GM12878 (cell line): ENCODE measurements at regions not wholly inside any gene's neighbourhood (a gene's known extent, or its start where the extent isn't known, plus 50 kb on each side); places are given as distances from the start of the nearest gene placed in this dataset.

Experiments
- ATAC-seq: fragments of 200-7000 bp; cut with Tn5 transposase; 3 replicates; pipeline ENCODE4 v1.9.1; 2020; ENCODE audit warnings: mild to moderate bottlenecking, moderate library complexity
- BruUV-seq: library from RNA; stranded (reverse); fragments of 400-500 nt; replicated peaks from 2 replicates; lab custom pipeline; 2021; lab: Mats Ljungman, UMichigan
- CTCF ChIA-PET: fragments of 300-600 bp; sonication (Branson Sonifier 250); formaldehyde crosslinking; extraction: SDS; loops from one replicate; lab custom pipeline; 2021; ENCODE audit warnings: inconsistent platforms; lab: Yijun Ruan, JAX
- POLR2A ChIA-PET: fragments of 350-600 bp; formaldehyde crosslinking; extraction: SDS; loops from one replicate; lab custom pipeline; 2021; ENCODE audit warnings: inconsistent platforms; lab: Charles Lee
- RAD21 ChIA-PET: fragments of 300-600 bp; sonication (Branson Sonifier 250); formaldehyde crosslinking; loops from one replicate; lab custom pipeline; 2023; ENCODE audit warnings: antibody characterized with exemption; ENCODE audit not compliant: unreplicated experiment; lab: Charles Lee
- SMC1A ChIA-PET: fragments of 300-600 bp; sonication (Branson Sonifier 250); formaldehyde crosslinking; loops from one replicate; lab custom pipeline; 2023; ENCODE audit not compliant: unreplicated experiment, uncharacterized antibody; lab: Charles Lee
- DNase-seq: peaks from one replicate; pipeline ENCODE4 v3.0.0-alpha.2; 2011; ENCODE audit warnings: low read depth, low spot score
- FAIRE-seq: peaks from 3 replicates; lab custom pipeline; 2011; peaks lifted over from hg19 to GRCh38; lab: Jason Lieb, UNC
- H2AFZ ChIP-seq: 2 replicates; pipeline ENCODE4 v1.6.0; 2011; ENCODE audit warnings: low read depth, low read length, control low read depth; ENCODE audit not compliant: control insufficient read depth
- H3K27ac ChIP-seq: 2 replicates; pipeline ENCODE4 v1.5.1; 2011; ENCODE audit warnings: control low read depth; ENCODE audit not compliant: control insufficient read depth, insufficient read depth
- H3K27me3 ChIP-seq, 2 experiments: replicated peaks in 1 of 2; 2 replicates each; pipeline versions ENCODE4 v1.6.0 to v1.6.1; 2011; ENCODE audit warnings: low read length in 1 of 2; ENCODE audit not compliant: control insufficient read depth in 2 of 2, insufficient read depth in 2 of 2
- H3K36me3 ChIP-seq, 2 experiments: 2 replicates each; pipeline ENCODE4 v1.5.1; 2011; ENCODE audit warnings: low read length in 1 of 2; ENCODE audit not compliant: control insufficient read depth in 2 of 2, insufficient read depth in 2 of 2
- H3K4me1 ChIP-seq: 2 replicates; pipeline ENCODE4 v1.6.1; 2011; ENCODE audit warnings: mild to moderate bottlenecking, low read length, moderate library complexity, mixed read lengths; ENCODE audit not compliant: control insufficient read depth, insufficient read depth
- H3K4me2 ChIP-seq: 2 replicates; pipeline ENCODE4 v1.6.0; 2011; ENCODE audit warnings: control low read depth; ENCODE audit not compliant: control insufficient read depth, insufficient read depth
- H3K4me3 ChIP-seq: fragments of 200-600 bp; sonication (generic); 2 replicates; pipeline ENCODE4 v1.5.1; 2016
- H3K79me2 ChIP-seq: 2 replicates; pipeline ENCODE4 v1.6.0; 2011; ENCODE audit warnings: low read length; ENCODE audit not compliant: control insufficient read depth, insufficient read depth
- H3K9ac ChIP-seq: 2 replicates; pipeline ENCODE4 v1.8.0; 2011; ENCODE audit warnings: low read length, control low read depth, mixed read lengths; ENCODE audit not compliant: control insufficient read depth, insufficient read depth
- H3K9me3 ChIP-seq: replicated peaks from 3 replicates; pipeline ENCODE4 v1.5.1; 2011; ENCODE audit warnings: mild to moderate bottlenecking, low read length; ENCODE audit not compliant: control insufficient read depth, insufficient read depth
- H4K20me1 ChIP-seq: 2 replicates; pipeline ENCODE4 v1.6.0; 2011; ENCODE audit not compliant: control insufficient read depth, insufficient read depth
- BHLHE40 ChIP-seq, 2 experiments: fragments of 450-650 bp in 1 of 2; IDR thresholded peaks; 2 replicates each; pipeline ENCODE4 v1.6.1; 2011 to 2017; ENCODE audit warnings: low read depth in 2 of 2, borderline replicate concordance in 1 of 2, improper control_type of control experiment in 1 of 2, low read length in 1 of 2, mild to moderate bottlenecking in 1 of 2
- CBX3 ChIP-seq: fragments of 200-600 bp; sonication (generic); IDR thresholded peaks from 2 replicates; pipeline ENCODE4 v1.6.1; 2016; ENCODE audit warnings: low read depth, borderline replicate concordance
- CBX5 ChIP-seq: sonication (generic); IDR thresholded peaks from 2 replicates; pipeline ENCODE4 v1.6.1; 2016; ENCODE audit warnings: low read depth, moderate library complexity, mild to moderate bottlenecking, inconsistent platforms
- CEBPB ChIP-seq, 2 experiments: fragments of 150-350 bp in 1 of 2; IDR thresholded peaks; 2 replicates each; pipeline ENCODE4 v1.6.1; 2012 to 2014; ENCODE audit warnings: low read depth in 2 of 2, low read length in 2 of 2, borderline replicate concordance in 1 of 2, inconsistent platforms in 1 of 2
- CHD4 ChIP-seq: fragments of 200-600 bp; sonication (generic); IDR thresholded peaks from 2 replicates; pipeline ENCODE4 v1.6.1; 2016; ENCODE audit warnings: mild to moderate bottlenecking
- EP300 ChIP-seq, 2 experiments: fragments of 150-350 bp in 1 of 2; IDR thresholded peaks; 2 replicates each; pipeline ENCODE4 v1.6.1; 2011 to 2012; ENCODE audit warnings: low read depth in 2 of 2, low read length in 2 of 2, borderline replicate concordance in 1 of 2, improper control_type of control experiment in 1 of 2, inconsistent platforms in 1 of 2; ENCODE audit not compliant: control insufficient read depth in 1 of 2
- MAX ChIP-seq: IDR thresholded peaks from 2 replicates; pipeline ENCODE4 v1.6.1; 2012; ENCODE audit warnings: low read depth, low read length, improper control_type of control experiment
- NR2C2 ChIP-seq: IDR thresholded peaks from 2 replicates; pipeline ENCODE4 v1.6.1; 2011; ENCODE audit warnings: borderline replicate concordance, low read depth; ENCODE audit not compliant: control insufficient read depth, insufficient read length
- PAX5 ChIP-seq: IDR thresholded peaks from 2 replicates; pipeline ENCODE4 v1.6.1; 2011; ENCODE audit warnings: low read depth, low read length, borderline replicate concordance
- PKNOX1 ChIP-seq: fragments of 450-650 bp; IDR thresholded peaks from 2 replicates; pipeline ENCODE4 v1.6.1; 2016; ENCODE audit warnings: mild to moderate bottlenecking
- RB1 ChIP-seq: fragments of 450-650 bp; formaldehyde crosslinking; IDR thresholded peaks from 2 replicates; pipeline ENCODE4 v1.6.1; 2017; ENCODE audit warnings: mild to moderate bottlenecking, borderline replicate concordance
- SIN3A ChIP-seq: IDR thresholded peaks from 2 replicates; pipeline ENCODE4 v1.6.1; 2012; ENCODE audit warnings: low read depth, low read length, improper control_type of control experiment
- SKIL ChIP-seq: fragments of 450-650 bp; IDR thresholded peaks from 2 replicates; pipeline ENCODE4 v1.6.1; 2017; ENCODE audit warnings: mild to moderate bottlenecking, low read depth, inconsistent platforms; ENCODE audit not compliant: poor library complexity, severe bottlenecking
- STAT3 ChIP-seq: IDR thresholded peaks from 2 replicates; pipeline ENCODE4 v1.6.1; 2011; ENCODE audit warnings: low read depth, low read length, improper control_type of control experiment
- WGBS: methylation state at CpG from one replicate; pipeline ENCODE4 v1.1.6; 2016; ENCODE audit warnings: low lambda C conversion rate; ENCODE audit not compliant: insufficient replicate concordance, insufficient coverage; ENCODE audit errors: missing lambda C conversion rate; 5-methylcytosine and 5-hydroxymethylcytosine counted together
- in situ Hi-C: fragments of 300-500 bp; cut with MboI; formaldehyde crosslinking; loops from 9 replicates; pipeline ENCODE4 v1.14.3; 2018; ENCODE audit warnings: mixed read lengths
- intact Hi-C: fragments of 100-400 bp; cut with micrococcal nuclease; formaldehyde crosslinking; loops from one replicate; pipeline ENCODE4 v1.14.2; 2022; ENCODE audit not compliant: unreplicated experiment

GRCh38 chr9:103410059-103410458 is 414.9 kb downstream of the CYLC2 start:
- POLR2A ChIA-PET: no interaction called here
- ATAC-seq (no peak), DNase-seq (no peak), FAIRE-seq (no peak)
- Histone ChIP-seq H4K20me1 (no peaks in the 10 kb centered on the region), H2AFZ (no peak overlapping the region), H3K4me3 (no peak overlapping the region), H3K27me3 (no peaks in the 10 kb centered on the region), H3K4me2 (no peak overlapping the region), H3K27ac (no peak overlapping the region), H3K9me3 (no peaks in the 10 kb centered on the region), H3K4me1 (no peaks in the 10 kb centered on the region), H3K9ac (no peak overlapping the region), H3K36me3 (no peaks in the 10 kb centered on the region), H3K79me2 (no peaks in the 10 kb centered on the region)
- no TSS peak for BruUV-seq
- intact Hi-C loops: no loop called here
- CTCF ChIA-PET: no interaction called here
- in situ Hi-C loops: no loop called here
- TF ChIP-seq MAX (no peak), EP300 (IDR thresholded peaks at IDR 0.05; ENCODE audit: borderline replicate concordance in 1 of 2, control insufficient read depth in 1 of 2, low read depth in 2 of 2, low read length in 2 of 2) (no peak), PAX5 (no peak), SKIL (no peak), BHLHE40 (IDR thresholded peaks at IDR 0.05; ENCODE audit: borderline replicate concordance in 1 of 2, low read depth in 2 of 2, low read length in 1 of 2) (no peak), NR2C2 (no peak), RB1 (no peak), PKNOX1 (no peak), CBX3 (no peak), CBX5 (no peak), STAT3 (no peak), SIN3A (no peak), CEBPB (IDR thresholded peaks at IDR 0.05; ENCODE audit: borderline replicate concordance in 1 of 2, low read depth in 2 of 2, low read length in 2 of 2) (no peak), CHD4 (no peak)
- WGBS: 18% methylated on average over 4 of the region's 4 CpGs
- RAD21 ChIA-PET: no interaction called here
- SMC1A ChIA-PET: no interaction called here
